Activated gamma-delta T cell treated with anti-CD3 and anti-CD28 coated beads, Interleukin-2, amount 50 U/mL, for 16 hours (primary cell): ENCODE measurements at regions not wholly inside any gene's neighbourhood (a gene's known extent, or its start where the extent isn't known, plus 50 kb on each side); places are given as distances from the start of the nearest gene placed in this dataset.

ENCODE experiments used
- DNase-seq: peaks from one replicate; pipeline ENCODE4 v3.0.0-alpha.2; 2020; ENCODE audit warnings: low read depth

DNA sequence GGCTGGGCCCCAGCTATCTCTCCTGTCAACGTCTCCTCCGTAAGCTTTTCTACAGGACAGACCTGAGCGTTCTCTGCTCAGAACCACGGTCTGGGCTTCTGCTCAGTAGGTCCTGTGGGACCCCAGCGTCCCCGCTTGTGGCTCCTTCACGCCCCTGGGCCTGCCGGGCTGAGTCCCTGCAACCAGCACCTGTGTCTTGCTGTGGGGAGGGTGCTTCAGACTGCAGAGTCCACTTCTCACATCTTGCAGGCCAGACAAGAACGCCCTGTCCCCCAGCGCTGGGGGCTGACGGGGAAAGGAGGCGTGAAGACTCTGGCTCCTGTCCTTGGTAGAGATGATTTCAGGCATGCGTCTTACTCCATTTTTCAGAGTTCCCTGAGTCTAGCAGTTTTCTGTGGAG lies 1480.8 kb downstream of the BRD1 start:
- DNase-seq = no peak

DNA sequence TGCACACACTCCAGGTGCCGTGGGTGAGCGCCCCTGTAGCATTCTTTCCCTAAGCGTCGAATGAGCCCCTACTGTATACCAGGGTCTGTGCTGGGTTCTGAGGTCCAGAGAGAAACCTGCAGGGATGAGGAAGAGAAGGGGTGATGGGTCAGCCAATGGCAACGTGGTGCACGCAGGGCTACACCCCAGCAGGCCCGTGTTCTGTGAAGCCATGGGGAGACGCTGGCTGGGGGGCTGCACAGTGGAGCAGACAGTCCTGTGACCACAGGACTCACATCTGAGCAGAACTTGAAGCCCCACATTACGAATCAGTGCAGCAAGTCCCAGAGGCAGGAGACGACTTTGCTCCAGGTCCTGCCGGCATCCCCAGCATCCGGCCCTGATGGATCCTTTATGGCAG lies 1481.4 kb downstream of the BRD1 start:
- no peak for DNase-seq

DNA sequence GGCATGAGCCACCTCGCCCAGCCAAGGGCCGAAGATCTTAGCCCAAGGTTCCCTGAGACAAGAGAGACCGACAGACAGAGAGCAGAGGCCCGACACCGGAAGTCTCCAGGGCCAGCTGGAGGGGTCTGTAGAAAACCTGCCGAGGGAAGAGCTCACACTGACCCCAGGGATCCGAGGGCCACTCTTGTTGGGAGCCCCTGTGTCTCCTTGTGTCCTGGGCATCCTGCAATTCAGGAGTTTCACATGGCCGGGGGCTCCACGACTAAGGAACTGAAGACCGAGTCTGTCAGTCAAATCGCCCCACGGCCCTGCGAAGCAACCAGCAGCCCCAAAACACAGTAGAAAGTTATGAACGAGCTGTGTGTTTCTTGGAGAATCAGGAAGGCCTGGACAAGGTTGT lies 1482.0 kb downstream of the BRD1 start:
- DNase-seq = no peak

DNA sequence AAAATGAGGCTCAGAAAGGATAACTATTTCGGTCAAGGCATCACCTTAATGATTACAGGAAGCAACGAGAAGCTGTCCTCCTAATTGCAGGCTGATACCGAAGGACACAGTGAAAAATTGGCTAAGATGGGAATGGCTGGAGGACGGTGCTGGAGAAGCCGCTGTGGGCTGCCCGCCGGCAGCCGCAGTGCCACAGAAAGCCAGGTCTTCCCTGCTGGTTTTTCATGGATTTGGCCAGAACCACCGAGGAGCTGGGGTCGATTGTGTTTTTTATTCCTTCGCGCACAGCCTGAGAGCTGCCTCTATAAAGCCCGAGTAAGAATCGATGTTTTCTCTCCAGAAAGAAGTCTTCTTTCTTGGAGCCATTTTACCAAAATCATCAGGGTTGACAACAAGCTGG lies 1484.2 kb downstream of the BRD1 start:
- no peak for DNase-seq

DNA sequence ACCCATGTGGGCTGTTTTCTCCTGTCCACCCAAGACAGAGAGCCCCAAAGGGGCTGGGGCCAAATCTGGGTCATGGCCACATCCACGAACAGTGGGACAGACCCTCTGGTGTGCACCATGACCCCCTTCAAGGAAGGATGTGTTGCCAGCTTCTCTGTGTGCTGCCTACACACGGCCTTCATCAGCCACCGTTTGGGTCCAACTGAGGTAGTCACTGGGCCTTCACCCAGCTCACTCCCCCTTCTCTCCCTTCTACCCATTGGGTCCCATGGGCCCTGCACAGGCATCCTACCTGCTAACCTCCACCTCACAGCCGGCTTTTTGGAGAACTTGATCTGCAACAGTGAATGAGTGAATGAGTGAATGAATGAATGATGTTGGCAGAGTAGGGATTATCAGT lies 1484.9 kb downstream of the BRD1 start:
- no peak for DNase-seq

DNA sequence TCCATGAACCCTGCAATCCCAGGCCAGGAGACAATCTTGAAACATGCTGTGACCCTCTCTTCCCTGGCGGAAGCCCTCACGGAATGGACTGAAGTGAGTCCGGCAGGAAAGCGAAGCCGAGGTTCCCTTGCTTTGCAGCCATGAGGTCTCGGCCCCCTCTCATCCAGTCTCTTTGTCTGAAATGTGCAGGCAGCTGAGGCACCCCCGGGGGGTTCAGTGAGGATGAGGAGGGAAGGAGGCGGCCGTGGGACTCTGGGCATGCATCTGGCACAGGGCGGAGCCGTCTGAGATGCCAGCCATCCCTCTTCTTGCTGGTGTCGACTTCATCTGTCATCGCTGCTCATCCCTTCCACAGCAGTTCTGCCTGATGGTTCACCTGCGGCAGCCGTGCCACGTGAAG lies 1485.7 kb downstream of the BRD1 start:
- DNase-seq = no peak

DNA sequence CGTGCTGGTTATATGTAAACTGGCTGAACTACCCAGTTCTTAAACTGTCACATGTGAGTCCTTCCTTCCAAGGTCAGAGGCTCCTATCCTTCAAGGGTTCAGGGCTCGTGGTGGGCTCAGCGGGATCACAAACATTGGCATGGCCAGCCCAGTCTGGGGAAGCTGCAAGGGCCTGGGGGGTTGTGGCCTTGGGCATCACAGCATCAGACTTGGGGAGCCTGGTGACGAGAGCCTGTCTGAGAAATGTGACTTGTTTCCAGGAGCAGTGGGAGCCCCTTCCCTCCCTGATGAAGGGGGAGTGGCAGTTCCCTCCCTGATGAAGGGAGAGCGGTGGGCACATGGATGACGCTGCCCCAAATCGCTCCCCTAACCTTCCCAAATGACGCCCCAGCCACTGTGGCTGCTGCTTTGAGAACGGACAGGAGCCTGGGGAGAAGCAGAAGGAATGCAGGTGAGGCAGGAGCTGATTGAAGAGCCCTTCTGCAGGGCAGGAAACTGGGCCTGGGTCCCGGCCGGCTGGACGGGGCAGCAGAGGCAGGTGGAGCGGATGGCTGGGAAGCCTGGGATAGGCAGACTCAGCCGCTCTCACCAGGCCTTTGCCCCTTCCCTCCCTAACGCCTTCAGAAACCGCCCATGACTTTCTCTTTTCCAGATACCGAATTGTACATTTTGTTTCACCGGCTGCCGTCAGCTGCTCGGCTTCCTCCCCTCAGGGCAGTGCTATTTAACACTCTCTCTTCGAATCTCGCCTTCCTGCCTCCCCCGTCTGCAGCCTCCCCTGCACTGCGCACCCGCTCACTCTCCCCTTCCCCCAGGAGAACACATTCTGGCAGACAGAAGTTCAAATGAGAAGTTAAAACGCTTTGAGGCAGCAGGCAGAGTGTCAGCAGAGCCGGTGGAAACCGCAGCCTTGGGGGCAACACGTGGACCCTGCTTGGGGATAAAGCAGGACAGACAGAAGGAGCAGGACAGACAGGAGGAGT lies 1486.7 kb downstream of the BRD1 start:
- DNase-seq = no peak

DNA sequence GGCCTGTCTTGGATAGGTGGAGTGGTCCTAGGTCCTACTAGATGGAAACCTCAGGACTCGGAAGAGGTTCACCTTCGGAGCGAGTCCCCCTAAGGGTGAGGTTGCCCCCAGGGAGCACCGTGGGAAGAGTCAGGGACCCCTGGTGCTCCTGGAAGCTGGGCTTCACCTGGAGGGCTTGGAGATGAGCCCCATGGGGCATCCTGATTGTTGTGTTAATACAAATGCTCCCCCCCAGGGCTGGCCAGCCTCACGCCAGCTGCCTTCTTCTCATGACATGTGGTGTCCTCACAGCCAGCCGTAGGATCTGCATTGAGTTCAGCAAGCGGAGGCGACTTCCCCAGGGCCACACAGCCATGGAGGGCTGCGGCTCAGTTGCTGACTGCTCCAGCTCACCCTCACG lies 1487.5 kb downstream of the BRD1 start:
- no peak for DNase-seq

DNA sequence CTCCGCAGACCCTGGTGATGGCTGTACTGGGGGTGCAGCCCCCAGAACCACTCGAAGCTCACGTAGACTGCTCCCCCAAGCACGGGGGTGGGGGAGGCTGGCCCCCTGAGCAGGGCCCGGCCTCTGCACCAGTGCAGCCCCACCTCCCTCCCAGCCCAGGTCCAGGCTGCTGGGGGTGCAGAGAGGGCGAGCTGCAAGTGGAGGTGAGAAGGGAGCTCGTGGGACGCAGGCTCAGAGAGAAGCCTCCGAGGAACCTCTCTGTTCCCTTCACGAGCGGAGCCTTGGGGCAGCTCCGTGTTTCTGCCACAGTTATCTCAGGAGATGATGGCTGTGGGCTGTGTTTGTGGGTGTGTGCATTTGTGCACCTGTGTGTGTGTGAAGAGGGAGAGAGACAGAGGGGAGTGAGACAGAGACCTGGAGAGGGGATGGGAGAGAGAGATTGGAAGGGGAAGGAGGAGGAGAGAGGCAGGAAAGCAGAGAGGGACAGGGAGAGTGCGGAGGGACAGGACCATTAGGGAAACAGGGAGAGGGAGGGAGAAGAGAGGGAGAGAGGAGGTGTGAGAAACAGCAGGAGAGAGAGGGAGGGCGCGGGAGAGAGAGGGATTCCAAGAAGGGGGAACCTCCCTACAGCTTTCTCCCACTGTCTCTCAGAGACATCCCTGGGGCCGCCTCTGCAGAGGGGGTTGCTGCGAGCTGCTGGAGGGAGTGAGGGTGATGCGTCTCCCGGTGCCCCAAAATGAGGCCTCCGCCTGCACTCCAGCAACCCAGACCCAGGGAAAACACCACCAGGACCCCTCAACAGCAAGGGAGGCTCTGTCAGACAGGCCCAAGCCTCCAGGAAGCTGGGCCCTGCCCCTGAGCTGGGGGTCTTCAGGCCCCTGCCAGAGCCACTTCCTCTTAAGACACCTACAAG lies 1488.6 kb downstream of the BRD1 start:
- no peak for DNase-seq

DNA sequence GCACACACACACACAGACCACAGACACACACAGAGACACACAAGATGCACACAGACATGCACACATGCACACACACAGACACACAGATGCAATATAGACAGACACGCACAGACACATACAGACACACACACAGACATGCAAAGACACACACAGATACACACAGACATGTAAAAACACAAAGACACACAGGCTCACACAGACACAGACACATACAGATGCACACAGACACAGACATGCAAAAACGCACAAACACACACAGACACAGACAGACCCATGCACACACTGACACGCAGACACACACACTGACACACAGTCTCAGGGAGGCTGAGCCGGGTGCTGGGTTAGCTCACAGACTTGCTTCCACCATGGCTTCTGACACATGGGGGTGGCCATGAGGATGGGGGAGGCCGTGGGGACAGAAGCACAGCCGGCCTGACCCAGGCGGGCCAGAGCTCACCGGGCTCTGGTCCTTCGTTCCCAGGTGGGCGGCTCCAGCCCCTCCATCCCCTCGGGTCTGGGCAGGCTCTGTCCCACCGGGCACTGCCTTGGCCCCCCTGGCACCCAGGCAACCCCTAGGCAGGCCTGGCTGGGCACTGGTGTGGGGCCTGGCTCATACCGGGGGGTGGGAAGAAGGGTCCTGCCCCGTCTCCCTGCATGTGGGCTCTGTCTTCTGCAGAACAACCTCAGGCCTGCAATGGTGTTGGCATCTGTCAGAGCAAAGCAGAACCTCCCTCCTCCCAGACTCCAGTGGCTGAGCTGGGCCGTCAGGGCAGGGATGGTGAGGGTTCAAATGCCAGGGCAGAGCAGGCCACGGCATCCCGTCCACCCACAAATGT lies 1489.5 kb downstream of the BRD1 start:
- no peak for DNase-seq

DNA sequence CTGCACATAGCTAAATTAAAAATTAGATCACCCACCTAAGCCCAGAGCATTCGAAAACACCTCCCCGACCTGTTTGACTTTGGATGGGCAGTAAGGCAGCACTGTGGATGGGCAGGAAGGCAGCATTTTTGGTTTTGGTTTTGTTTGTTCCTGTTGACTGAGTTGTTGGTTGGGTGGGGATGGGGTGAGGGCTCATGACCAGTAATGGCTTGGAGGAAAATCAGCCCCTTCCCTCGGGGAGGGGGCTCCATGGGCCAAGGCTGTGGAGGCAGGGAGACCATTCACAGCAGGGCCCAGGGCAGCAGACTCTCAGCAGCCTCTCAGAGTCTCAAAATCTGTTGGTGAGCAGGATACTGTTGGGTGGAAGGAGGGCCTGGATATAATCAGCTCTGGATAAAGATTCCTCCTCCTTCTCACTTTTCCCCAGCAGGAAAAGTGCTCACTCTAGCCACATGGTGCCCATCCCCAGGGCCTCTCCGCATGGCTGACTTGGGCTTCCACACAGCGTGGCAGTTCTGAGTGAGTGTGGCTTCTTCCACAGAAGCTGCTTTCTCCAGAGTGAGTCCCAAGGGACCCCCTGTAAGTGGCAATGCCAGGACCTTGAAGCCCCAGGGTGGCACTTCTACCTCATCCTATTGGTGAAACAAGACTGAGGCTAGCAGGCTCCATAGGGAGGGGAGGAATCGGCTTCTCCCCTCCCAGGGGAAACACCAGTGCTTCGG lies 1491.2 kb downstream of the BRD1 start:
- no peak for DNase-seq

DNA sequence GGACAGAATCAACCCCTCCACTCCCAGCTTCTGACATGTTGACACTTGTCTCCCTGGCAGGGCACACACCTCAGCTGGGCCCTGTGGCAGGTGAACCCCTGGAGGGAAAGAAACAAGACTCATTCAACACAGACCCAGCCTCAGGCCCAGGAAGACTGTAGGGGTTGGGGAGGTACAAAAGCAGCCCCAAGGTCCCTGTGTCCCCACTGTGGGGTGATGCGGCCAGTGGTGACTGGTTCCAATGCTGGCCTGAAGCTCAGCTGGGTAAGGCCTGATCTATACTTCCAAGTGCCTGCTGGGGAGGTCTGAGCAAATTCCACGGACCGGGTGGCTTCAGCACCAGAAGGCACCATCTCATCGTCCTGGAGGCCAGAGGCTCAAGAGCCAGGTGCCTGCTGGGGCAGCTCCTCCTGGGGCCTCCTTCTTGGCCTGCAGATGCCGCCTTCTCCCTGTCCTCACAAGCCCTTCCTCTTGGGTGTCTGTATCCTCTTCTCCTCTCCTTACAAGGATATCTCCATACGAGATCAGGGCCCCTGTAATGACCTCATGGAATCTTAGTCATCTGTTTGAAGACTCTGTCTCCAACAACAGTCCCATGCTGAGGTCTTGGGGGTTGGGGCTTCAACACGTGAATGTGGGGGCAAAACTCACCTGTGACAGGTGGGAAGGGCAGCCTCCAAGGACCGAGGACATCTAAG lies 1492.1 kb downstream of the BRD1 start:
- no peak for DNase-seq

DNA sequence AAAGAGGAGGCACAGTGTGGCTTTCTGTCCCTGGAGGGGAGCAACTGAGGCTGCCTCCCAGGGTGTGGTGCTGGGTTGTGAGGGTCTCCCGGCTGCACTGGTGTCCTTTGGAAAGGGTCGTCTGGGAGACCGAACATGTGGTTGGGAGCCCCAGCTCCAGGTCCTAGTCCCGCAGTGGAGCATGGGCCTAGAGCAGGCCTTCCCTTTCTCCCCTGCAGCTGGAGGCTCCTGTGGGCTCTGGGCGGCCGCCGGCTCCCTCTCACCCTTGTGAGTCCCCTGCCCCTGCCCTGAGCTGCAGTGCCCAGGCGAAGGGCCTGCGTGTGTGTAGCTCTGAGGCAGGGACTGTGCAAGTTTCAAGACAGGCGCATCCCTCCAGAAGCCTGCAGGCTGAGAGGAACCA lies 1492.7 kb downstream of the BRD1 start:
- DNase-seq = no peak

DNA sequence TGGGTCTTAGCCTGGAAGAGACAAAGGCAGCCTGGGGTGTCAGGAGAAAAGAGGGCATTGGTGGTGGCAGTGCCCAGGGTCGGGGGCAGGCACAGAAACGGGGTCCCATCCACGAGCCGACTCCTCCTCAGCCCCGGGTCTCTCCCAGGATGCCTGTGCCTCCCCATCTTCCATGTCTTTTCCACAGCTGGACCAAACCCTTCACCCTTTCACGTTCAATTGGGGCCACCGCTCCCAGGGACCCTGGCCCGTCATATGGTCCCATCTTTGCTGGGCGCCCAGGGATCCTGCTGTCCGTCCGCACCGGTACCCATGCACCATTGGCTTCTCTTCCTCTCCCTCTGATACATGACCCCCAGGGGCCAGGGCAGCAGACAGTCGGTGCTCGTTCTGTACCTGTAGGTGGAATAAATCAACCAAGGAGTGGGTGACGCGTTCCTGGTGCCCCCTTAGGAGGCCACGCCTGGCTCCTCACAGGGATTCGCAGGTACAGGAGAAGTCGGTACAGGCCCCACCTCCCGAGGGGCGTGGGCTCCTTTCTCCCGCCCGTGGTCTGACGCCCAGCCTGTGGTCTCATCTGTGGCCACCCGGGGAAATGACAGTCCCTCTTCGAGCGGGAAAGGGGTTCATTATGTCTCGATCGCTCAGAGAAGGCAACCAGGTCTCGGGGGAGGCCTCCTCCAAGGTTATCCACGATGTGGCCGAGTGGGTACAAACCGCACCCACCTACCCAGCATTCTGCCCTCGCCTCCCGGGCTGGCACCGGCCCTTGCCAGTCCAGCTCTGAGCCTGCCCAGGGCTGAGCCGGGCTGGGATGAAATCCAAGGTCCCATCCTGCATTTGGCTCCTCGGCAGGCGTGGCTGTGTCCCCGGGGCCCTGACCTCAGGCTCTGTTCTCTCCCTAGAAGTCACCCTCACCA lies 1493.6 kb downstream of the BRD1 start:
- DNase-seq = no peak

DNA sequence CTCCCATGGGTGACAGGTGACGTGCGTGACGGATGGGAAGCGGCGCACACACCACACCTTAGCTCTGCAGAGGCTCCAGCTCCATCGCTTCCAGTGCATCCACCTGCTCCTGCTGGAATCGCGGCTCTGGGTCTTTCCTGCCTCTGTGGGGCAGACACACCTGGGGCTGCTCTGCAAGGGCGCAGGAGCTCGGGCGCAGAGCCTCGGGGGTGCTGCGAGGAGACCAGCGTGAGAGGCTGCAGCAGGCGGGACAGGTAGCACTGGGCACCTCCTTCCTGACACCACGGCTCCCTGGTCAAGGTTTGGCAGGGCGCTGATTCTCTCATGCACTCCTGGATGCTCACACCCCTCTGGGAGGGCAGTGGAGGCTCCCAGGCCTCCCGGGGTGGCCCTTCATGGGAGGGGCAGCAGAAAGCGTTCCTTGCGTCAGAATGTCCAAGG lies 1494.3 kb downstream of the BRD1 start:
- no peak for DNase-seq

DNA sequence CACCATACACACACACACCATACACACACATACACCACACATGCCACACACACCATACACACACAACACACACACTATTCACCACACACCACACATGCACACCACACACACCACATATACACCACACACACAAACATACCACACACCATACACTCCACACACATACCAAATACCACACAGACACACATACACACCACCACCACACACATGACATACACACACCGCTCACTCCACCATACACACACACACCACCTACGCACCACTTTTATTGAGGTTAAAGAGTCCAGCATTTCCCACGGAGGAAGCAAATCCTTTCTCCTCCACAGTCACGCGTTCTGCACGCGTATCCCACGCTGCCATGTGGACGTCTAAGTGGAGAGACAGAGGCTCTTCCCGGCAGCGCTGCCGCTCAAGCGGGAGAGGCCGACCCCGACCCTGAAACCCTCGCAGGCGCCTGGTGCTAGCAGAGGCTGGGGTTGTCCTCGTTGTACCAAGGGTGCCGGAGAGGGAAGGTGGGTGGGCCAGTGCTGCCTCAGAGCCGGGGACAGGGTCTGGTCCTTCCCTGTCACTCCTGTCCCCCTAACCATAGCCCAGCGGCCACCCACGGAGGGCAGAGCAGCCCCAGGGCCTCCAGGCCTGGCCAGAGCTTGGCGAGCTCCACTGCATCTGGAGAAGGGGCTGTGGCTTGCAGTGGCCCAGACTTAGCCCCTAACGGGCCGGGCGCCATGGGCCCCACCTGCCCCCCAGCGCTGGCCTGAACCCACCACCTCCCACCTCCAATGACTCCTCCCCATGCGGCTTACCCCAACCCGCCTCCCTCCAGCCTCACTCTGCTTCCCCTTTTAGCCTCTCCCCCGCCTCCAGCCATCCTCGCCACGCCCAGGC lies 1495.0 kb downstream of the BRD1 start:
- no peak for DNase-seq

DNA sequence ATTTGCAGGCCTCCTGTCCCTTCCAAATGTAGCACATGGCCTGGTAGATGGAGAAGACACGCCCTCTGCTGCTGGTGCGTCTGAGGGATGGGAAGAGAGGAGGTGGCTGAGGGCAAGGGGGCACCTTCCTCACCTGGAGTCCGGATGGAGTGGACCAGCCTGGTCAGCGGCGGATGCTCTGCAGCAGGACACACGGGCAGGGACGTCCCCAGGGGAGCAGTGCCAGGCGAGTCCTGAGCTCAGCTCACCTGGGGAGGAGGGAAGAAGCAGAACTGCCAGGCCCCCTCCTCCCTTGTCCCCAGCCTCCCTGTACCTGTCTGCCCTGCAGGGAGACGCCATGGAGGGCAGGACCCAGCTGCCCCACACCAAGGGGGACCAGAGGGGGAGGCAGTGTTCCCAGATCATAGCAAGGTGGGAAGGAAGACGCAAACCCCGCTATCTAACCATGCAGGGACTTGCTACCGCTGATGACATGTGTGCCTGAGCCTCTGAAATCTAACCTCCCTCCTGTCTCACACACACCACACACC lies 1495.9 kb downstream of the BRD1 start:
- DNase-seq = no peak

DNA sequence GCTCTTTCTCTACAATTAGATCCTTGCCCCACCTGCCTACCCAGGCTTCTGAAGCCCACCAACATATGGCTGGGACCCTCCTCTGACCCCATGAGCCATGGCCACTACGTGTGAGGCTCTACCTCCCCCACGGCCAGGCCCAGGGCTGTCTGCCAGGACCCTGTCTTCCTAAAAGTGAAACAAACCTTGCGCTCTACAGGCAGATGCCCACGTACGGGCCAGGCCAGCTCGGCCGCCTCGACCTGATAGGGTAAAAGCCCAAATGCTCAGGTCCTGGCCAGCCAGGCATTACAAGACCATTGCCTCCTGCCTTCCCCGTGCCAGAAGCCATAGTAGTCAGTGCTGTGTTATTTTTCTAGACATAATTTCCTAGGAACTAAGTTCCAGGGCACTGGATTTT lies 1496.4 kb downstream of the BRD1 start:
- no peak for DNase-seq
